ENCODE measurements at regions not wholly inside any gene's neighbourhood (a gene's known extent, or its start where the extent isn't known, plus 50 kb on each side); places are given as distances from the start of the nearest gene placed in this dataset.

DNA sequence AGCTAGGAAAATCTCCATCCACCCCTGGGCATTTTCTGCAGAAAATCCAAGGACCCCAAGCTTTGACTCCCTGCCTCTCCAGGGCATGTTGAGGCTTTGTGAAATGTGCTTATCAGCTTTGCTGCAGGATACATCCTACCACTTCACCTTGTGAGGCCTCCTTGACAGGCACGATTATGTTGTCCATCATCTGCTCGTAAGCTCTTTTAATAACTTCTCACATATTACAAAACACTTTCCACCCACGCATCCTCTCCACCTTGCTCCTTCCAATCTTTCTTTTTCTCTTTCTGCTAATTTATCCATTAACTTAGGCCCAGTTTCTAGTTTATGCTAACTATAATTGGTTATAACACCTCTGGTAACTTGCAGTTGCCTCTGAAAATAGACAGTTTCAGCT lies 147.0 kb upstream of the MTNR1B start:
- no peak for DNase-seq (ENCODE audit: low spot score)
- TF ChIP-seq, protein P1, sequence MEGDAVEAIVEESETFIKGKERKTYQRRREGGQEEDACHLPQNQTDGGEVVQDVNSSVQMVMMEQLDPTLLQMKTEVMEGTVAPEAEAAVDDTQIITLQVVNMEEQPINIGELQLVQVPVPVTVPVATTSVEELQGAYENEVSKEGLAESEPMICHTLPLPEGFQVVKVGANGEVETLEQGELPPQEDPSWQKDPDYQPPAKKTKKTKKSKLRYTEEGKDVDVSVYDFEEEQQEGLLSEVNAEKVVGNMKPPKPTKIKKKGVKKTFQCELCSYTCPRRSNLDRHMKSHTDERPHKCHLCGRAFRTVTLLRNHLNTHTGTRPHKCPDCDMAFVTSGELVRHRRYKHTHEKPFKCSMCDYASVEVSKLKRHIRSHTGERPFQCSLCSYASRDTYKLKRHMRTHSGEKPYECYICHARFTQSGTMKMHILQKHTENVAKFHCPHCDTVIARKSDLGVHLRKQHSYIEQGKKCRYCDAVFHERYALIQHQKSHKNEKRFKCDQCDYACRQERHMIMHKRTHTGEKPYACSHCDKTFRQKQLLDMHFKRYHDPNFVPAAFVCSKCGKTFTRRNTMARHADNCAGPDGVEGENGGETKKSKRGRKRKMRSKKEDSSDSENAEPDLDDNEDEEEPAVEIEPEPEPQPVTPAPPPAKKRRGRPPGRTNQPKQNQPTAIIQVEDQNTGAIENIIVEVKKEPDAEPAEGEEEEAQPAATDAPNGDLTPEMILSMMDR (IDR thresholded peaks at IDR 0.05; ENCODE audit: extremely low read depth, missing control alignments): no peak

GRCh38 chr11:92826136-92826535 lies 143.3 kb upstream of the MTNR1B start:
- DNase-seq (ENCODE audit: low spot score): no peak
- TF ChIP-seq, protein P1 (IDR thresholded peaks at IDR 0.05; ENCODE audit: extremely low read depth, missing control alignments): no peak

- no peak for DNase-seq (ENCODE audit: low spot score)
- TF ChIP-seq, protein P1 (IDR thresholded peaks at IDR 0.05; ENCODE audit: extremely low read depth, missing control alignments): no peak
These were observed 142.8 kb upstream of the MTNR1B start for GRCh38 chr11:92826603-92827002.

GRCh38 chr11:92827132-92827531 lies 142.3 kb upstream of the MTNR1B start:
- TF ChIP-seq, protein P1 (IDR thresholded peaks at IDR 0.05; ENCODE audit: extremely low read depth, missing control alignments): no peak
- no peak for DNase-seq (ENCODE audit: low spot score)

- TF ChIP-seq, protein P1 (IDR thresholded peaks at IDR 0.05; ENCODE audit: extremely low read depth, missing control alignments): no peak
- DNase-seq (ENCODE audit: low spot score): no peak
These were observed 140.9 kb upstream of the MTNR1B start for GRCh38 chr11:92828556-92828955.

GRCh38 chr11:92829121-92829520 lies 140.3 kb upstream of the MTNR1B start:
- DNase-seq (ENCODE audit: low spot score): no peak
- TF ChIP-seq, protein P1 (IDR thresholded peaks at IDR 0.05; ENCODE audit: extremely low read depth, missing control alignments): no peak

- no peak for DNase-seq (ENCODE audit: low spot score)
- TF ChIP-seq, protein P1 (IDR thresholded peaks at IDR 0.05; ENCODE audit: extremely low read depth, missing control alignments): no peak
These were observed 139.8 kb upstream of the MTNR1B start for GRCh38 chr11:92829671-92830070.
